ENCODE measurements at regions not wholly inside any gene's neighbourhood (a gene's known extent, or its start where the extent isn't known, plus 50 kb on each side); places are given as distances from the start of the nearest gene placed in this dataset.

- CTCF ChIA-PET: no interaction called here
- DNase-seq (ENCODE audit: low read depth, low spot score): peak; percentile 10
These were observed 125.1 kb upstream of the LYZL1 start for GRCh38 chr10:29163746-29164145.

GRCh38 chr10:29166713-29167112 is 122.2 kb upstream of the LYZL1 start:
- no peak overlapping the region for H3K27ac ChIP-seq (ENCODE audit: low read depth, low read length)
- H3K9me3 ChIP-seq (ENCODE audit: control insufficient read depth, insufficient read depth, low read length): no peaks in the 10 kb centered on the region; the same call in 1 of the 2 replicates
- no peak overlapping the region for H3K4me3 ChIP-seq (ENCODE audit: low read depth, low read length)
- H3K27me3 ChIP-seq (ENCODE audit: control insufficient read depth, insufficient read depth, low read length): no peaks in the 10 kb centered on the region
- CTCF ChIA-PET: no interaction called here
- POLR2A ChIA-PET: no interaction called here
- TF ChIP-seq CTCF (IDR thresholded peaks at IDR 0.05; ENCODE audit: low read depth, low read length): no peak
- DNase-seq (ENCODE audit: low read depth, low spot score): no peak

More at GRCh38 chr10:29163746-29164145, 125.1 kb upstream of the LYZL1 start:
- TF ChIP-seq CTCF (IDR thresholded peaks at IDR 0.05; ENCODE audit: low read depth, low read length): no peak
- POLR2A ChIA-PET: no interaction called here
- Histone ChIP-seq H3K4me3 (ENCODE audit: low read depth, low read length) (no peak overlapping the region), H3K27me3 (ENCODE audit: control insufficient read depth, insufficient read depth, low read length) (no peaks in the 10 kb centered on the region), H3K9me3 (ENCODE audit: control insufficient read depth, insufficient read depth, low read length) (no peaks in the 10 kb centered on the region), H3K27ac (ENCODE audit: low read depth, low read length) (no peak overlapping the region)

GRCh38 chr10:29169021-29169420 is 119.8 kb upstream of the LYZL1 start:
- POLR2A ChIA-PET: no interaction called here
- Histone ChIP-seq H3K27ac (ENCODE audit: low read depth, low read length) (no peak overlapping the region), H3K9me3 (ENCODE audit: control insufficient read depth, insufficient read depth, low read length) (no peaks in the 10 kb centered on the region; the same call in 1 of the 2 replicates), H3K4me3 (ENCODE audit: low read depth, low read length) (no peak overlapping the region), H3K27me3 (ENCODE audit: control insufficient read depth, insufficient read depth, low read length) (no peaks in the 10 kb centered on the region)
- CTCF ChIA-PET: no interaction called here
- no peak for DNase-seq (ENCODE audit: low read depth, low spot score)
- TF ChIP-seq CTCF (IDR thresholded peaks at IDR 0.05; ENCODE audit: low read depth, low read length): no peak

GRCh38 chr10:29171717-29172116 is 117.2 kb upstream of the LYZL1 start:
- DNase-seq (ENCODE audit: low read depth, low spot score): no peak
- H3K9me3 ChIP-seq (ENCODE audit: control insufficient read depth, insufficient read depth, low read length): peaks cover 3% of the 10 kb centered on the region; the same call in 1 of the 2 replicates
- no peaks in the 10 kb centered on the region for H3K27me3 ChIP-seq (ENCODE audit: control insufficient read depth, insufficient read depth, low read length)
- TF ChIP-seq CTCF (IDR thresholded peaks at IDR 0.05; ENCODE audit: low read depth, low read length): no peak
- POLR2A ChIA-PET: no interaction called here
- no peak overlapping the region for H3K27ac ChIP-seq (ENCODE audit: low read depth, low read length)
- CTCF ChIA-PET: no interaction called here
- H3K4me3 ChIP-seq (ENCODE audit: low read depth, low read length): no peak overlapping the region

GRCh38 chr10:29174389-29174788 is 114.5 kb upstream of the LYZL1 start:
- Histone ChIP-seq H3K27me3 (ENCODE audit: control insufficient read depth, insufficient read depth, low read length) (peaks cover 3% of the 10 kb centered on the region), H3K9me3 (ENCODE audit: control insufficient read depth, insufficient read depth, low read length) (peaks cover 3% of the 10 kb centered on the region; the same call in 1 of the 2 replicates), H3K27ac (ENCODE audit: low read depth, low read length) (no peak overlapping the region), H3K4me3 (ENCODE audit: low read depth, low read length) (no peak overlapping the region)
- DNase-seq (ENCODE audit: low read depth, low spot score): no peak
- ChIA-PET POLR2A (no interaction called here), CTCF (no interaction called here)
- TF ChIP-seq CTCF (IDR thresholded peaks at IDR 0.05; ENCODE audit: low read depth, low read length): no peak
